ENCODE measurements at regions not wholly inside any gene's neighbourhood (a gene's known extent, or its start where the extent isn't known, plus 50 kb on each side); places are given as distances from the start of the nearest gene placed in this dataset.
"Not testable (repeated sequence)": the region's sequence is repeated elsewhere in the genome, so short reads cannot be mapped to it uniquely, and the experiment has no call there.

- H3K36me3 ChIP-seq; H3K27ac ChIP-seq; H3K27me3 ChIP-seq (replicated peaks); DNase-seq (ENCODE audit: low read depth in 1 of 2, low spot score in 2 of 2); H3K4me1 ChIP-seq (replicated peaks); H3K9me3 ChIP-seq (replicated peaks); H3K4me3 ChIP-seq: not testable (repeated sequence)
Observed at GRCh38 chr7:73156510-73157168, 70.8 kb upstream of the SPDYE9 start.

DNA sequence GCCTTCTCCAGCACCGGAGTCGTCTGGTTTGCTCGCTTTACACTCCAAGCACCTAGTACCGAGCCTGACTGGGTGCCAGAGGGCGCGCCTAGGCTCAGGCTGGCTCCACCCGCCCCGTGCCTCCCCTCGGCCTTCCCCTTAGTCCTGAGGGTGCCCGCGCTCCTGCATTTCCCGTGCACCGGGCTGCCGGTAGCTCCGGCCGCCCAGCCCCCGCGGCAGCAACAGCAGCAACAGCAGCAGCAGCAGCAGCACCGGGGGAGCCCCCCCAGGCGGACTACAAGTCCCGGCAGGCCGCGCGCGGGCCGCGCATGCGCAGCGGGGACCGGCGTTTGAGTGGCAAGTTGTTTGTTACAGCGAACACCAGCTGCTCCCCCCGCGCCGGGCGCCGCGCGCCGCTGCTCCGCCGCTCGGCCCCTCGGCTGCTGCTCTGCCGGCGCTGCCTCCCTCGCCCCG is 68.8 kb upstream of the SPDYE9 start:
- H3K27me3 ChIP-seq (replicated peaks); H3K9me3 ChIP-seq (replicated peaks); H3K4me1 ChIP-seq (replicated peaks); H3K27ac ChIP-seq; H3K36me3 ChIP-seq: not testable (repeated sequence)
- peak overlapping the region; percentile 38 for H3K4me3 ChIP-seq
- peak; percentile 42 to 77 for DNase-seq (ENCODE audit: low read depth in 1 of 2, low spot score in 2 of 2)

- not testable (repeated sequence) for DNase-seq (ENCODE audit: low read depth in 1 of 2, low spot score in 2 of 2); H3K9me3 ChIP-seq (replicated peaks); H3K27me3 ChIP-seq (replicated peaks); H3K4me3 ChIP-seq; H3K36me3 ChIP-seq; H3K27ac ChIP-seq; H3K4me1 ChIP-seq (replicated peaks)
Observed at GRCh38 chr7:73153921-73154585, 68.2 kb upstream of the SPDYE9 start.

GRCh38 chr7:73148570-73148969 is 62.7 kb upstream of the SPDYE9 start:
- not testable (repeated sequence) for H3K27ac ChIP-seq; DNase-seq (ENCODE audit: low read depth in 1 of 2, low spot score in 2 of 2); H3K9me3 ChIP-seq (replicated peaks); H3K4me3 ChIP-seq; H3K4me1 ChIP-seq (replicated peaks); H3K27me3 ChIP-seq (replicated peaks); H3K36me3 ChIP-seq

- not testable (repeated sequence) for H3K4me1 ChIP-seq (replicated peaks); H3K27me3 ChIP-seq (replicated peaks); DNase-seq (ENCODE audit: low read depth in 1 of 2, low spot score in 2 of 2); H3K36me3 ChIP-seq; H3K27ac ChIP-seq; H3K4me3 ChIP-seq; H3K9me3 ChIP-seq (replicated peaks)
Observed at GRCh38 chr7:73147681-73148080, 61.8 kb upstream of the SPDYE9 start.

DNA sequence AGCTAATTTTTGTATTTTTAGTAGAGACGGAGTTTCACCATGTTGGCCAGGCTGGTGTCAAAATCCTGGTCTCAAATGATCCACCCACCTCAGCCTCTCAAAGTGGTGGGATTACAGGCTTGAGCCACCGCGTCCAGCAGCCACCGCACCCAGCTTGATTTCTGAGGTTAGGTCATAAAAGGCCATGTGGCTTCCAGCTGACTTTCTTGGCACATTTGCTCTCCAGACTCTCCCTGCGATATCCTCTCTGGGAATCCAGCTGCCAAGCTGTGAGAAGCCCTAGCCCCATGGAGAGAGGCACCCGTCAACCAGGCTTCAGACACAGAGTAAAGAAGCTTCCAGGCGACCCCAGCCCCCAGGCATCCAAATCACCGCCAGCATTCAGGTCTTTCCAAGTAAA is 58.2 kb upstream of the SPDYE9 start:
- H3K27ac ChIP-seq; H3K27me3 ChIP-seq (replicated peaks); H3K4me3 ChIP-seq; H3K9me3 ChIP-seq (replicated peaks); DNase-seq (ENCODE audit: low read depth in 1 of 2, low spot score in 2 of 2); H3K4me1 ChIP-seq (replicated peaks); H3K36me3 ChIP-seq: not testable (repeated sequence)

GRCh38 chr7:73137922-73138321 is 52.1 kb upstream of the SPDYE9 start:
- H3K4me1 ChIP-seq (replicated peaks); DNase-seq (ENCODE audit: low read depth in 1 of 2, low spot score in 2 of 2); H3K4me3 ChIP-seq; H3K27ac ChIP-seq; H3K36me3 ChIP-seq; H3K27me3 ChIP-seq (replicated peaks); H3K9me3 ChIP-seq (replicated peaks): not testable (repeated sequence)

Data from SJSA1 (cell line).